Liver (tissue), 3 donors: ENCODE measurements at regions not wholly inside any gene's neighbourhood (a gene's known extent, or its start where the extent isn't known, plus 50 kb on each side); places are given as distances from the start of the nearest gene placed in this dataset.

ENCODE experiments used
- CTCF ChIP-seq: fragments of 150-350 bp; IDR thresholded peaks from 2 replicates; pipeline ENCODE4 v1.5.1; 2017; ENCODE audit warnings: improper control_type of control experiment, low read depth, low read length; ENCODE audit not compliant: missing input control
- EGR1 ChIP-seq, 2 donors: IDR thresholded peaks; 2 replicates each; pipeline ENCODE4 v1.6.1; 2016 to 2018; ENCODE audit warnings: antibody characterized with exemption in 2 of 2, low read depth in 2 of 2
- FOXA1 ChIP-seq: IDR thresholded peaks from 2 replicates; pipeline ENCODE4 v1.6.1; 2016; ENCODE audit warnings: antibody characterized with exemption
- HNF4G ChIP-seq: IDR thresholded peaks from 2 replicates; pipeline ENCODE4 v1.6.1; 2016; ENCODE audit warnings: antibody characterized with exemption
- RAD21 ChIP-seq, 2 donors: IDR thresholded peaks; 2 replicates each; pipeline ENCODE4 v1.6.1; 2016; ENCODE audit warnings: antibody characterized with exemption in 2 of 2, mild to moderate bottlenecking in 2 of 2
- SP1 ChIP-seq: IDR thresholded peaks from 2 replicates; pipeline ENCODE4 v1.6.1; 2018; ENCODE audit warnings: antibody characterized with exemption, mild to moderate bottlenecking
- TAF1 ChIP-seq: conservative IDR thresholded peaks from 2 replicates; pipeline ENCODE4 v1.6.1; 2016; ENCODE audit warnings: antibody characterized with exemption, mild to moderate bottlenecking
- YY1 ChIP-seq: IDR thresholded peaks from 2 replicates; pipeline ENCODE4 v1.6.1; 2016; ENCODE audit warnings: antibody characterized with exemption, mild to moderate bottlenecking
- TF ChIP-seq, protein P1 (sequence below): IDR thresholded peaks from 2 replicates; pipeline ENCODE4 v1.6.1; 2016; ENCODE audit warnings: antibody characterized with exemption
- TF ChIP-seq, protein P2 (sequence below): IDR thresholded peaks from 2 replicates; pipeline ENCODE4 v1.6.1; 2016; ENCODE audit warnings: antibody characterized with exemption
- TF ChIP-seq, protein P3 (sequence below): IDR thresholded peaks from 2 replicates; pipeline ENCODE4 v1.6.1; 2016; ENCODE audit warnings: antibody characterized with exemption, mild to moderate bottlenecking
- donor health status: healthy.
- donor health status: healthy.

DNA sequence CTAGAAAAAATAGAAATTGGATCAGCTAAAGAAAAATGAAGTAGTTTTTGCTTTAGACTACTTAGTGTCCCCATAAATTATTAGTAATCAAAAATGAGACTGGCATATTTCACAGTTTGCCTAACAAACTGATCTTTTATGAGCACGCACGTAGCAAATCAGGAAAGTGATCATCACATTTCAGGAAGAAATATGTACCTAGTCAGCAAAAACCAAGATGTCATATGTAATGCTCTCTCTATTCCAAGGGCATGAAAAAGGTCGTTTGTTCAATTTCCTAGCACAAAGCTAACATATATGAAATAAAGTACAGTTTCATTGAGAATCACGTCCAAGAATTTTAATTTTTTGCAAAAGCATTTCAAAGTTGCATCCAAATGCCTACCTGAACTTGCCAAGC lies 600.4 kb upstream of the CHAC2 start:
- TF ChIP-seq CTCF (no peak), YY1 (no peak), TAF1 (no peak), RAD21 (IDR thresholded peaks at IDR 0.05) (no peak), EGR1 (IDR thresholded peaks at IDR 0.05; ENCODE audit: low read depth in 2 of 2) (no peak), SP1 (no peak), HNF4G (no peak), FOXA1 (no peak)
- TF ChIP-seq, protein P1, sequence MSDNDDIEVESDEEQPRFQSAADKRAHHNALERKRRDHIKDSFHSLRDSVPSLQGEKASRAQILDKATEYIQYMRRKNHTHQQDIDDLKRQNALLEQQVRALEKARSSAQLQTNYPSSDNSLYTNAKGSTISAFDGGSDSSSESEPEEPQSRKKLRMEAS, result no peak
- TF ChIP-seq, protein P2, sequence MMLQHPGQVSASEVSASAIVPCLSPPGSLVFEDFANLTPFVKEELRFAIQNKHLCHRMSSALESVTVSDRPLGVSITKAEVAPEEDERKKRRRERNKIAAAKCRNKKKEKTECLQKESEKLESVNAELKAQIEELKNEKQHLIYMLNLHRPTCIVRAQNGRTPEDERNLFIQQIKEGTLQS, result no peak
- TF ChIP-seq, protein P3, sequence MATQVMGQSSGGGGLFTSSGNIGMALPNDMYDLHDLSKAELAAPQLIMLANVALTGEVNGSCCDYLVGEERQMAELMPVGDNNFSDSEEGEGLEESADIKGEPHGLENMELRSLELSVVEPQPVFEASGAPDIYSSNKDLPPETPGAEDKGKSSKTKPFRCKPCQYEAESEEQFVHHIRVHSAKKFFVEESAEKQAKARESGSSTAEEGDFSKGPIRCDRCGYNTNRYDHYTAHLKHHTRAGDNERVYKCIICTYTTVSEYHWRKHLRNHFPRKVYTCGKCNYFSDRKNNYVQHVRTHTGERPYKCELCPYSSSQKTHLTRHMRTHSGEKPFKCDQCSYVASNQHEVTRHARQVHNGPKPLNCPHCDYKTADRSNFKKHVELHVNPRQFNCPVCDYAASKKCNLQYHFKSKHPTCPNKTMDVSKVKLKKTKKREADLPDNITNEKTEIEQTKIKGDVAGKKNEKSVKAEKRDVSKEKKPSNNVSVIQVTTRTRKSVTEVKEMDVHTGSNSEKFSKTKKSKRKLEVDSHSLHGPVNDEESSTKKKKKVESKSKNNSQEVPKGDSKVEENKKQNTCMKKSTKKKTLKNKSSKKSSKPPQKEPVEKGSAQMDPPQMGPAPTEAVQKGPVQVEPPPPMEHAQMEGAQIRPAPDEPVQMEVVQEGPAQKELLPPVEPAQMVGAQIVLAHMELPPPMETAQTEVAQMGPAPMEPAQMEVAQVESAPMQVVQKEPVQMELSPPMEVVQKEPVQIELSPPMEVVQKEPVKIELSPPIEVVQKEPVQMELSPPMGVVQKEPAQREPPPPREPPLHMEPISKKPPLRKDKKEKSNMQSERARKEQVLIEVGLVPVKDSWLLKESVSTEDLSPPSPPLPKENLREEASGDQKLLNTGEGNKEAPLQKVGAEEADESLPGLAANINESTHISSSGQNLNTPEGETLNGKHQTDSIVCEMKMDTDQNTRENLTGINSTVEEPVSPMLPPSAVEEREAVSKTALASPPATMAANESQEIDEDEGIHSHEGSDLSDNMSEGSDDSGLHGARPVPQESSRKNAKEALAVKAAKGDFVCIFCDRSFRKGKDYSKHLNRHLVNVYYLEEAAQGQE, result no peak
